ENCODE measurements at regions not wholly inside any gene's neighbourhood (a gene's known extent, or its start where the extent isn't known, plus 50 kb on each side); places are given as distances from the start of the nearest gene placed in this dataset.

- no peak for DNase-seq (ENCODE audit: low read depth)
Measured at GRCh38 chr10:130820880-130821482, 490.5 kb downstream of the TCERG1L start.

DNA sequence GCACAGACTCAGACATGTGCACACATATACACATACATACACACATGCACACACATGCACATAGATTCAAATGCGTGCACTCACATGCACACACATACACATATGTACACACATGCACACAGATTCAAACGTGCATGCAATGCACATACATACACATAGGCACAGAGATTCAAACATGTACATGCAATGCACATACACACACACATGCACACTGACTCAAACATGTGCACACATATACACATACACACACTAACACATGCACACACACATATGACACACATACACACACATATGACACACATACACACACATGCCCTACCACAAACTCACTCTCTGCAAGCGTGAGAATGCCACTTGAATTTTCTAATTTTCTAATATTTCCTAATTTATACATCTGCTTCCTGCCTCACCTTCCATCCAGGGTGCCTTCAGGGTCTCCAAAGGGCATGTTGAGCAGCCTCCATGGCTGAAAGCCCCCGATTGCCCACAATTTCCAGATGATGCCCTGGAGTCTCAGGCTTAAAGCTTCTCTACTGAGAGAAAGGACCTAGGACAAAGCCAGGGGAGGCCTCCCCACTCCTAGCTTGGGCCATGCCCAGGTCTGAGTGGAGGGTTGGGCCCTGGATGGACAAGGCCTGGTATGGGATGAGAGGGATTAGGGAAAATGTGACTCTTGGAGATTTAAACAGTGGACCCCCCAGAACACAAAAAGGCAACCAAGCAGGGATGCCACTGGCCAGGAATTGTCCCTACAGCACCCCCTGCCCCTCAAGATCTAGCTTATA lies 487.1 kb downstream of the TCERG1L start:
- DNase-seq (ENCODE audit: low read depth): no peak

DNA sequence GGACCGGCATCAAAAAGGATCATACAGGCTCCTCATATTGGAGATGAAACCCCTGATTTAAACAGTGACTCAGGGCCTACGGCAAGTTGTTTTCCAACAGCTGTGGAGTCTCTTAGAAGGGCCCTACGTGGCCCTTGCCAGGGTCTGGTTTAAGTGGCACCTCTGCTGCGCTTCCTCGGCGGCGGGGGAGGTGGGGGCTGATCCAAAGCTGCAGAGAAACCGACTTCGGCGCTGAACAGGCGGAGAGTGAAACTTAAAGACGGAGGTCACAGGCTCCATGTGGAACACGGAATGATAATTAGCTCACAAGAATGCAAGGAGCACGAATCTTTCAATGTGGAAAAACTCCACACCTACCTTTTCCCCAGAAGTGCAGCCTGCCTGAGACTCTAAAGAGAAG lies 477.9 kb downstream of the TCERG1L start:
- DNase-seq (ENCODE audit: low read depth): no peak

DNA sequence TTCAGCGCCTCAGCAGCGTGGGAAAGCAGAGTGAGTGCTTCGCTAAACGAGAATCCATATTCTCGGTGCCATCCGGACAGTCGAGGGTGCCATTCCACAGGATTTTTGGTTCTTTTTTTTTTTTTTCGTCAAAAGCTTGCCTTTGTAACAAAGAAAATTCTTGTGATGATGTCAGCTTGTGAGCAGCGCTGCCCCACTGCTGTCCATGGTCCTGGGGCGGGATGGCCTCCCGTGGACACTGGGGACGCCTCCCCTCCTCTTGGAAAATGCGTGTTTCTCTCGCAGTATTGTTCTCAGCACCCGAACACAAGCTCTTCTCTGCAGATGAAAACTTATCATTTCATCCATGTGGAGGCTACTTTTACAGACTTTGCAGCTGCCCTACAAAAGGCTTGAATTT lies 477.4 kb downstream of the TCERG1L start:
- DNase-seq (ENCODE audit: low read depth): no peak

- DNase-seq (ENCODE audit: low read depth): no peak
Measured at GRCh38 chr10:130834573-130834972, 476.9 kb downstream of the TCERG1L start.

DNA sequence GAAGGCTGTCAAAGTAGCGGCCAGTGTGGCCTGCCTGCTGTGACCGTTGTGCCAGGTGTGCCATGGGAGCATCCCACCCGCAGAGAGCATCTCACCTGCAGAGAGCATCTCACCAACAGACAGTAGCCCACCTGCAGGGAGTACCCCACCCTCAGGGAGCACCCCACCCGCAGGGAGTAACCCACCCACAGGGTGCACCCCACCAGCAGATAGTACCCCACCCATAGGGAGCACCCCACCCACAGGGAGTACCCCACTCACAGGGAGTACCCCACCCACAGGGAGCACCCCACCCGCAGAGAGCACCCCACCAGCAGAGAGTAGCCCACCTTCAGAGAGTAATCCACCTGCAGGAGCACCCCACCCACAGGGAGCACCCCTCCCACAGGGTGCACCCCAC lies 476.5 kb downstream of the TCERG1L start:
- DNase-seq (ENCODE audit: low read depth): no peak

DNA sequence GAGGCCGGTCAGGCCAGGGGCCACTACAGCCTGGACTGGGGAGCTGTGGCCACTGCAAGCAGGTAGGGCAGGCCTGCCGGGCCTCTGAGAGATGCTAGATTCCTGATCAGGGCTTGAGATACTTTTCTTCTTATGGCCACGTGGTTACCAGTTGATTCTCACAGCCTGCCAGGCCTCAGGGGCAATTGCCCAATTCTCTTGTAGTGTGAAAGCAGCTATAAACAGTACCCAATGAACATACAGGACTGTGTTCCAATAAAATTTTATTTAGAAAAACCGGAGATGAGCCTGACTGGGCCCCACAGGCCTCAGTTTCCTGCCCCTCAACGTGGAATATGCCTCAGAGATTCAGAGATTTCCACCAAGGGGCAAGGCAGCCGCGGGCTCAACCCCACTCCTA lies 475.2 kb downstream of the TCERG1L start:
- DNase-seq (ENCODE audit: low read depth): no peak

DNA sequence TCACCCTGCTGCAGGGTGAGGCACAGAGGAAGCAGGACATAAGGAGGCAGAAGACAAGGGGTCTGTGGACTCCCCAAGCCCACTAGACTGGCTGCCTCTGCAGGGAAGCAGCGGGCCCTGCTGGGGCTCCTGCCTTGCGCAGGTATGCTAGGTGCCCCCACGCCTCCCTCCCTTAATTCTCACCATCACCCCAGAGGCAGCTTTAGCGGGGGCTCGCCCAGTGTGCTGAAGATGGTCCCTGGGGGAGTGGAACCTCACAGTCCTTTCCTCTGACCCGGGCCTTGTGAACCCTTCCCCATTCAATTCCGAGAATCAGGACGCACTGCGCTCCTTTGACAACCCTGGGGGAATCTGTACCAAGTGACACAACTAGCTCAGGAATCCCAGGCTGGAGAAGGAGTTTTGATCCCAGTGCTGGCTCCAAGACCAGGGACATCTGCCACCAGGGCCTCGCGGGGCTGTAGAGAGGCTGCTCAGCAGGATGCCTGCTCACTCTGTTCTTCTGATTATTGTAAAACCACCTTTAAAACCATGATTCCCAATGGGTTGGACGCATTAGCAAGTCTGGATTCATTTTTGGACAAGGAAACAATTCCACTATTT lies 468.4 kb downstream of the TCERG1L start:
- no peak for DNase-seq (ENCODE audit: low read depth)

- no peak for DNase-seq (ENCODE audit: low read depth)
Measured at GRCh38 chr10:130844310-130844709, 467.2 kb downstream of the TCERG1L start.

DNA sequence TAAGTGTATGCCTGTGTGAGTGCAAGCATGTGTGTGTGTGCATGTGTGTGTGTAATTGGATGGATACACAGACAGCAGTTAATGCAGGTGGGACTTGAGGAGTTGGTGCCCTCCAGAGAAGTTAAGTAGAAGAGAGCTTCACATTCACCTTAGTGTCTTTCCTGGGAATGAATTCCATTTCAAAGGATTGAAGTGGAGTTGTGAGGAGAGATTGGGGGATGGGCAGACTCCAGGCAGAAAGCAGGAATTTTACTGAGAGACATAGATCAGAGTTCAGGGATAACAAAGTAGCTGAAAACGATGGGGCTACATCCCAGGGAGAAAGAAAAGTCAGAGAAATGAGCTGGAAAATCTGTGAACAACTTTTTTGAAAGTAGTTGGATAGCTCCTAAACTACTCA lies 464.4 kb downstream of the TCERG1L start:
- no peak for DNase-seq (ENCODE audit: low read depth)

- DNase-seq (ENCODE audit: low read depth): no peak
Measured at GRCh38 chr10:130848855-130849254, 462.7 kb downstream of the TCERG1L start.

DNA sequence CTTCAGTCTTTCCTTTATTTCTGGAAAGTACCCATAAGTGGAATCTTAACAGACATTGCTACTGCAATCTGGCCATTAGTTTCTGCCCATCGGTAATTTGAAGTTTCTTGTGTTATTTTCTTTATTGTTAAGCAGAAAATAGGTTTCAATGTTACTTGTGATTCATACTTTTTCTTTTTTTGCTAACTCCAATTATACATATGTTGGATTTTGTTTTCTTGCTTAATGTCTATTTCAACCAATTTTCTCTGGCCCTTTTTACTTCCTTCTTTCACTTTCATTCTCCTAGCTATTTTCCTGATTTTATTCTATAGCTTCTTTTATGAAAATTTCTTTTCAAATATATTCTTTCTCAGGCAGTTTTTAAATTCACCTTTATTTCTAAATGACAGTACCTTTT lies 457.4 kb downstream of the TCERG1L start:
- no peak for DNase-seq (ENCODE audit: low read depth)

- no peak for DNase-seq (ENCODE audit: low read depth)
Measured at GRCh38 chr10:130857631-130858295, 453.8 kb downstream of the TCERG1L start.

DNA sequence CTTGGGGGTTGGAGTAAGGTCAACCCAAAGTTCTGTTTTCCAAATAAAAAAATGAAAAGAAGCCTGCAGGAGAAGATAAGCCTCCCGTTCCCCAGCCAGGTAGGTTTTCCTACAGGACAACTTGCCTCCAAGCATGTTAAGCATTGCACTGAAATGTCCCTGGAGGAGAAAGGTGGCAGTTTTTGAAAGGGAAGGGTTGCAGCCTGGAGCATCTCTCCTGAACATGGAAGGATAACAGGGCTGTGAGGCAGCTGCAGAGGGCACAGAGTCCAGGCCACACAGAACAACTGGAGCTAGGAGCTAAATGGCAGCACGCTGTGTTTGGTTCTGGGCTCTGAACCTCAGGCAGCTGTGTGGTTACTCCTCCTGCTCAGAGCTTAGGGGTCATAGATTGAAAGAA lies 452.9 kb downstream of the TCERG1L start:
- no peak for DNase-seq (ENCODE audit: low read depth)

DNA sequence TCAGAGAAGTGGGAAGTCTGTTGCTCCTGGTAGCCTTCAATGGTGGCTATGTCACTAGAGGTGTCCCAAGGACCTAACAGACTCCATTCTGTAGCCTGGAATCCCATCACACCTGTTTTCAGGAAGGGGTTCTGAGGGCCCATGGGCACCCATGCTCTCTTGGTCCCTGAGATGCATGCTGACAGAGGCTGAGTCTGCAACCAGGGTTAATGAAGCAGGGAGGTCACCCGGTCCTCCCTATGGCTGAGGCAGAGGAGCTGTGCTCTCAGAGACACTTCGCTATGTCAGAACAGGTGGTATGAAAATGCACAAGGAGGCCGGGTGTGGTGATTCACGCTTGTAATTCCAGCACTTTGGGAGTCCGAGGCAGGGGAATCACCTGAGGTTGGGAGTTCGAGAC lies 452.1 kb downstream of the TCERG1L start:
- DNase-seq (ENCODE audit: low read depth): no peak

DNA sequence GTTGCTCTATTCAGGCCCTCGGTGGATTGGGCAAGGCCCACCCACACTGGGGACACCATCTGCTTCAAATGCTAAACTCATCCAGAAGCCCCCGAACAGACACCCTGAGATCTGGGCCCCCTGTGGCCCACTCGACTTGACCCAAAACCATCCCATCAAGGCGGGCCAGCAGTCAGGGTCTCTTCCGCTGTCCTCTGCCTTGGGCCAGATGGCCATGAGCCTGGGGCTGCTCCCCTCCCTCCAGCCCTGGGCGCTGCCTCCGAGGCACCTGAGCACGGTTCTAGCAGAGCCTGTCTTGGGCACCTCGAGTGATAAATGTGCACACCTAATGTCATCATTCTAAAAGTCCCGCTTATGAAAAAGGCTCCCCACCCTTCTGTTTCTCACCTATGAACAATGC lies 449.4 kb downstream of the TCERG1L start:
- DNase-seq (ENCODE audit: low read depth): no peak

DNA sequence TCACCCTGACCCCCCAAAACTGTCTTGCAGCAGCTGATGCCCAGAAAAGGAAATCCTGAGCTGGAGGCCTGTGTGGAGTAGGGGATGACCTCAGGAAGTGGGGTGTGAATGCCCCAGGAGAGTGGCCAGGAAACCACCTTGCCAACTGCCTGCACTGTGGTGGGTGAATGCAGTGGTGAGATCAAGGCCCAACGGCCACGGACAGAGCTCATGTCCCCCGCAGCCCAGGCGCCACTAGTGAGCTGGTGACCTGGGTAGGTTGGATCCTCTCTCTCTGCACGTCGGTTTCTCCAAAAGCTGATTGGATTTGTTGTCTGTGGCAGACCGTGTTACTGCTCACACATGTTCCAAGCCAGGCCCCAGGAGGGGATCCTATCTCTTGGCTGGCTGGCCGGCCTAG lies 448.9 kb downstream of the TCERG1L start:
- no peak for DNase-seq (ENCODE audit: low read depth)

DNA sequence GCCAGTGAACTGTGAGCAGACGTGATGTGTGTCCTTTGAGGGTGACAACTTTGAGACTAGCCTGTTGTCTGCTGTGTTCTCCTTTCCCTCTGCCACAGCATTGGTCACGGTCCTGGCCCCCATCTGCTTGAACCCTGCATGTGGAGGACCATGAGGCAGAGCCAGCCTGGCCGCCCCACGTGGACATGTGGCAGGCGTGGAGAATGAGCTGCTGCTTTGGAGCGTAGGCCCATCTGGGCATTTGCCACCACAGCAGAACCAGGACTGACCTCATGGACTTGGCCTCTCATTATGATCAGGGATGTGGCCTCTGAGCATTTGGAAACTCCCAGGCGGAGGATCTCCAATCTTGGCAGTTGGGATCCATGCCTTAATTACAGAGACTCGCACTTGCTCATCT lies 448.5 kb downstream of the TCERG1L start:
- no peak for DNase-seq (ENCODE audit: low read depth)

DNA sequence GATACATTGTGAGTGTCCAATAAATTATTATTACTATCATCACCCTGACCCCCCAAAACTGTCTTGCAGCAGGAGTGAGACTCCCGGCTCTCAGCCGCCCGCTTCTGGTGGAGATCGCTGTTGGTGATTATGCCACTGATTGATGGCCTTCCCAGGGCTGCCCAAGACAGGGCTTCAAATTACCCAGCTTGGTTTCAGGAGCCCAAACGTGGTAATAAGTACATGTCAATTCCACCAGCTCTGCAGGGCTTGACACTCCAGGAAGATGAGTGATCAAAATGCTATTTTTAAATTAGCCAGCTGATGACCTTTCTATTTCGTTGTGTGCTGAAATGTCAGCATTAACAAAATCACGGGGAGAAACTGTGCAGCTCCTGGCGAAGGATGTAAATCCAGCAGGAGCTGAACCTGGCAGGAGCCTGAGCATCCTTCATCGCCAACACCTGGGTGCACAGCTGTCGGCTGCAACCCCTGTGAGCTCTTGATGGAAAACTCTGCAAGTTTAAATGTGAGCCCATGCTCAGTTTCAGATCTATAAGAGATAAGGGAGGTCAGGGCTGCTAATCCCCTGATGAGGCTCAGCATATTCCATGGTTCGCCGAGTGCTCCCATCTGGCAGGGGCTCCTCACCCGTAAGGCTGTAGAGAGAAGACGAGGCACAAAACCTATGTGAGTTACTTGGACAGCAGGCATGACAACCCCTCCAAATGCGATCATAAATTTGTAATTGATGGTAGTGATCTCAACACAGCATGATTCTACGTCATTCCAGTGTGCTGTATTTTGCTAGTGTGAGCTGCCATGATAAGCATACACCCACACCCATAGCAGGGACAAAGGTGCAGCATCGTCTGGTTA lies 446.3 kb downstream of the TCERG1L start:
- DNase-seq (ENCODE audit: low read depth): no peak

DNA sequence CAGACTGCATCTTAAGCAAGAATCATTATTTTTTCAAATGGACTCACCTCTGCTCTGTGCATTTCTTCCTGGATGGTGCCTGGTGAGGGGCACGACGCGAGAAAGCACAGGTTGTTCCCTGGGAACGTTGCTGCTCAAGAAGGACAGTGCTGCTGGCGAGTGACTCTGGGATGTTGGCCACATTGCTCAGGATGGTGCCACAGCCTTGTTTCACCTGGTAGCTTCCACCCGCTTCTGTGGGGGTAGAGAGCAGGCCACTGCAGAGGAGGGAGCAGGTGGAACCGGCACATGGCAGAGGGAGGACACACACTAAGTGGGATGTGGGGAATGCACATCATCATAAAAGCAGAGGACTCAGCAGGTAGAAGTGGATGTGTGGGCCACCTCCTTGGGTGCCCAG lies 444.7 kb downstream of the TCERG1L start:
- DNase-seq (ENCODE audit: low read depth): no peak

DNA sequence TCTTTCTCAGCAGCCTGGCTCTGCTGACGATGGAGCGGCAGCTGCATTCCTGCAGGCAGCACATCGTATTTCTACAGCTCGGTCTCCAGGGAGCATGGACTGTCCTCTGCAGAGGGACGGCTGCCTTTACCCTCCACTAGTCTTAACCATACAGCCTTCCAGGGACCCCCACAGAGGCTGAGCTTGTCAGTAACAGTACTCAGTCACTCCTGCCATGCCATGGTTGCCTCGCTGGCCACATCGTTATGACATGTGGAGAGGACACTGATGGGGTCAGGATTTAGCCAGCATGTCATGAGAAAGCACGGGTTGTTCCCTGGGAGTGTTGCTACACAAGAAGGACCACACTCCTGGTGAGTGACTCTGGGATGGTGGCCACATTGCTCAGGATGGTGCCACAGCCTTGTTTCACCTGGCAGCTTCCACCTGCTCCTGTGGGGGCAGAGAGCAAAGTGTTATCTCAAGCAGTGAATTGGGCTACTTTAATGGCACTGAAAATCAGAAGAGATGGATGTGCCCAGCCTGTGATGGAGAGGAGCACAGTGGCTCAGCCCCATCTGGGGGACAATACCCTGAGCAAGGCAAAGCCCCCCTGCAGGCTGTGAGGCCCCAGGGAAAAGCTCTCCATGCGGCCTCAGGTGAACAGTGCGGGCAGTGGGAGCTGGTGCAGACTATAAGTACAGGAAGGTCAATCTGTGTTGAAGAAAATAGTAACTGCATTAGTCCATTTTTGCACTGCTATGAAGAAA lies 443.9 kb downstream of the TCERG1L start:
- no peak for DNase-seq (ENCODE audit: low read depth)

Data from activated T-cell treated with anti-CD3 and anti-CD28 coated beads for 48 hours (primary cell).